8988T (cell line): ENCODE measurements at regions not wholly inside any gene's neighbourhood (a gene's known extent, or its start where the extent isn't known, plus 50 kb on each side); places are given as distances from the start of the nearest gene placed in this dataset.
A peak's percentile ranks its signal among the peaks of the same experiment; 100 is the strongest.
"Not testable (repeated sequence)": the region's sequence is repeated elsewhere in the genome, so short reads cannot be mapped to it uniquely, and the experiment has no call there.

Experiments used
- DNase-seq: peaks from one replicate; pipeline ENCODE4 v3.0.0; 2011

GRCh38 chr17:51439395-51440229 is 179.3 kb downstream of the UTP18 start:
- no peak for DNase-seq

GRCh38 chr17:51441431-51441830 is 181.1 kb downstream of the UTP18 start:
- no peak for DNase-seq

GRCh38 chr17:51442088-51442865 is 181.9 kb downstream of the UTP18 start:
- DNase-seq, result no peak

GRCh38 chr17:51443646-51444045 is 183.3 kb downstream of the UTP18 start:
- no peak for DNase-seq

DNA sequence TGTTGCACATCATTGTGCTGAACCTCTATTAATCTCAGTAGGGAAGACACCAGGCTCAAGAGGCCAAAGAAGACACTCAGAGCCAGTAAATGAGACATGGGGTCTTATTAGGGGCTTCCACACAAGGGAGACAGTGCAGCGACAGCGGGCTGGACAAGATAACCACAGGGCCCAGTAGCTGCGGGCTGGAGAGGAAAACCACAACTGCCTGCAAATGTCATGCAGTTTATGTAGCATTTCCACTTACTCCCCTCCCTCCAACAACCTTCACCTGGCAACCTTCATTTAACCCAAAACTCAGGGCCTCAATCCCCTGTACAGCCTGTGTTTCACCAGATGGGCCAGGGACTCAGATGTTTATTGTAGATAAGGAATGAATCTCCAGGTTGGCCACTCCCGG is 185.6 kb downstream of the UTP18 start:
- no peak for DNase-seq

DNA sequence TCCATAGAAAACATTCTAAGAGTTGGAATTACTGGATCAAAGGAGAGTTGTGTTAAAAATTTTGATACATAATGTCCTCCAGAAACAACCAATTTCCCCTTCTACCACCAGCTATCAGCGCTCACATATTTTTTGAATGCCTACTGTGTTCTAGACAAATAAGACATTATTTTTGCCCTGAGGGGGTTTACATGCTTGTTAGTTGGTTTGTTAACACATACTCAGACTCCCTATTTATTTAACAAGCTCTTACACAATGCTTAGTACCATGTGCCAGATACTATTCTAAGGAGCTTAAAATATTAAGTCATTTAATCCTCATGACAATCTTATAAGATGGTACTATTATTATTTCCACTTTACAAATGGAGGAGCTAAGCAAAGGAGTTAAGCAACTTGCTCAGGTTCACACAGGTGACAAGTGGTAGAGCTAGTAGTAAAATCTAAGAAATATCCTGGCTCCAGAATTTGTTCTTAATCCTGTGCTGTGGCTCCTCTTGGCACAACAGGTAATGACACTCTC is 194.2 kb downstream of the UTP18 start:
- no peak for DNase-seq

DNA sequence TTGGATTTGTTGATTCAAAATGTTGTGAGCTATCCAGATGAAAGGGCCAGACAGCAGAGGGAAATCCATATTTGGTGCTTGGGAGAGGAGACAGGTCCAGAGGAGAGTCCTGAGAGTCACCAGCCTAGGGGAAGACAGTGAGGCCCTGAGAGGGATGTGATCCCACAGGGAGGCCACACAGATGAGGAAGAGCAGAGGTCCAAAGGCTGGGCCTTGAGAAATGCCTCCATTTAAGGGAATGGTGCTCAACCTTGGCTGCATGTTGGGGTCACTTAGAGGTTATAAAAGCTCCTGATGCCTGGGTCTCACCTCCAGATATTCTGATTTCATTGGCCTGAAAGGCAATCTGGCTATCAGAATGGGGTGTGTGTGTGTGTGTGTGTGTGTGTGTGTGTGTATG is 194.9 kb downstream of the UTP18 start:
- DNase-seq, result no peak

DNA sequence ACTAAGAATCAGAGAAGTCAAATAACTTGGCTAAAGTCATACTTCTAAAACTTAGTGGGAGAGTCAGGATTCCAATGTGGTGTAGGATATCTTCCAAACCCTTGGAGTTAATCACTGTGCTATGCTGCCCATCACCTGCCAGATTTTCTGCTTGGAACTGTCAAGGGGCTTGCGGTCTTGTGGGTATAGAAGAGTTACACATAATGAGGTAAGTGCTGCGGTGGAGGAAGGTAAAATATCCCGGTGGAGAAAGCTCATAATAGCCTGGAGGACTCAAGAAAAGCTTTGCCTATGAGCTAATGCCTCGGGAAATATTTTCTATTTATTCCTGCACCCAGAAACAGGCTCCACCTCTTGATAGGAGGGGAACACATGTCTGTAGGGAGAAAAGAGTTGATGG is 195.6 kb downstream of the UTP18 start:
- no peak for DNase-seq

DNA sequence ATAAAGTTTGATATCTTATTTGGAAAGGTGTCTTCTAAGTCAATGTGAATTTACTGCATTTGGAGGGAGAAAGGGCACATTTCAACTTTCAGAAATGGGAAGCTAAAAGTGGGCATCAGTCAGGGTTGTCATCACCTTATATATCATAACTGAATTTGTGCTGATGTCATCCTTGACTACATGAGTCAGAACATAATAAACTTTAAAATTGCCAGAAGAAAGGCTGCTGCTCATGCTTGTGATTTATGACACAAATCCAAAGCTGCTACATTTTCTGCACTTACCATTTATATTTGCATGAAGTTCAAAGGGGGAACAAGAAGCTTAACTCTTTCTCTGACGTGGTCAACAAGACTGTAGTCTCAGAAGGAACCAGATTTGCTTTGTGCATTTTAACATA is 196.6 kb downstream of the UTP18 start:
- DNase-seq, result no peak

- DNase-seq, result peak; percentile 20
Measured at GRCh38 chr17:51461578-51462004, 201.2 kb downstream of the UTP18 start.

DNA sequence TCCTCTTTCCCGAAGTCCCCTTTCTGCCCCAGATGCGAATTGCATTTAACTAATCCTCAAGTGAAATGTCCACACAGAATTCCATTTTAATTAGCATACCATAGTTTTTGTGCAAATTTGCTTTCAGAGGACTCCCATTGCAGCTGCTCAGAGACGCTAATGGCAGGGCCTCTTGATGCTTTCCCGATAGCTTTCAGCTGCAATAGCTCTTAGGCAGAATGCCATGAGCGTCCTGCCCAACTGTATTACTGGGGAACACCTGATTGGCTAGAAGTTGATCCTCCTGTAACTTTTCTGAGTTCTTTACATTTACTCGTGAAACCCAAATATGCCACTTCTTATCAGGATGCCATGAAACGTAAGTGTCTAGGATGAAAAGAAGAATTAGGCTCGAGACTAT is 203.0 kb downstream of the UTP18 start:
- DNase-seq, result no peak

DNA sequence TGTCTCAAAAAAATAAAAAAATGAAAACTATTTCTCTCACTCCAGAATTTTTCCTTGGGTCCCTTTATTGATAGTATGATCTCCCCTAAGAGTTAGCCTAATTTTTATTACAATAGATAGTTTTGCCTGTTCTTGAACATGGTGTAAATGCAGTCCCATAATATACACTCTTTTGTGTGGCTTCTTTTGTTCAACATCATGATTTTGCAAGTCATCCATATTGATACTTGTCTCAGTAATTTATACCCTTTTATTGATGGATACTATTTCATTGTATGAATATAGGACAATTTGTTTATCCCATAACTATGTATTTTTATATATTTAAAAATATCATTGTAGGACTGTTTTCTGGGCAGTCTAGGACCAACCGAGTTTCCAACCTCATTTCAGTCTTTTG is 207.0 kb downstream of the UTP18 start:
- no peak for DNase-seq

DNA sequence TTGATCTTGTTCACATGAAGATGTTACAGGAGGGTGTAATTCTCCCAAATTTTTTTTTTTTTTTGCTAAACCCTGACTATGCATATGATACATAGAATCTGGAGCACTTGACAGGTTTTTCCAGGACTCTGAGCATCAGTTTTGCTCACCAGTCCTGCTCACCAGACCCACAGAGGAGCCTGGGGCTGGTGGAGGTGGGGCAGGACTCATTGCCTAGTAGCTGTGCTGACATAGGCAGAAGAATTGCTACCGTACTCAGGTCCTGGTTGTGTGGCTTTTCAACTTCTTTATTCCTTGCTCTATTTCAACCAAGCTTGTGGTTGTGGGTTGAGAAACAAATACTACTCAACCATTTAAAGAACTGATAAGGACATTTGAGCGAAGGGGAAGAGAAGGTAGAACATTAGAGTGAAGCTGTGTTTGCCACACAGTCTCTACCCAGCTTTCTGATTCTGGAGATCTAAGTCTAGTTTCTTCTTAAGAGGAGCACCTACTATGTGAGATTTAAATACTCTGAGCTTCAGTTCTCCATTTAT is 212.4 kb downstream of the UTP18 start:
- DNase-seq, result no peak

- no peak for DNase-seq
Measured at GRCh38 chr17:51474764-51475163, 214.4 kb downstream of the UTP18 start.

DNA sequence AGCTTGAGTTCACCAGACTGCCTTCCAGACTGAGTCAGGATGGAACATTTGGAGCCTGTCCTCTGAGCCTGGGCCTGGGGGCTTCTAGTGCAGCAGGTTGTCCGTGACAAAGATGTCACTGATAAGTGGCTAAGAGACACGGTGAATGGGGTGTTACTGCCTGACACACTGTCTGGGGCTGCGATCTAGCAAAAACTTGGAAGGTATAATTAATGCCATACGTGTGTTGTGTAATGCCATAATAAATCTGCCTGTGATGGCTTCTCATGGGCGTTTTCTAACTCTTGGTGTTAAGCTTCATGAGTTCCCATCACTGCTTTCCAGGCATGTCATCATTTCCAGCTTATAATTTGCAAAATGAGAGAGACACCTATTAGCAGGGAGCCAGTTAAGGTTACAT is 215.4 kb downstream of the UTP18 start:
- no peak for DNase-seq

DNA sequence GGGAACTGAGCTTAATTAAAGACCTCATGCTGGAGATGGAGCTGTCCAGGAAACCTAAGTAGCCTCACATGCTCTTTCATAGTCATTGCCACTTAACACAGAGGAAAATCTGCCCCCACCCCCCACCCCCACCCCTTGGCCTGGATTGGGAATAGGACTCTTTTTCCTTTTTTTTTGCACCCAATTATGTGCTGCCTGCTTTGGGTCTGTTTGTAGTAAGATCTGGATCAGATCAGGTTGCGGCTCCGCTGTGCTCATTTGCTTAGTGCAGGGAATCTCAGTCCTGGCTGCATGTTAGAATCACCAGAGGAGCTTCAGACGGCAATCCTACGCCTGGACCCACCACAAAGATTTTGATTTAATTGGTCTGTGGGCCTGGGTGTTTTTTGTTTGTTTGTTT is 219.0 kb downstream of the UTP18 start:
- DNase-seq, result no peak

- no peak for DNase-seq
Measured at GRCh38 chr17:51481370-51481769, 221.0 kb downstream of the UTP18 start.

- not testable (repeated sequence) for DNase-seq
Measured at GRCh38 chr17:51482248-51482647, 221.9 kb downstream of the UTP18 start.

DNA sequence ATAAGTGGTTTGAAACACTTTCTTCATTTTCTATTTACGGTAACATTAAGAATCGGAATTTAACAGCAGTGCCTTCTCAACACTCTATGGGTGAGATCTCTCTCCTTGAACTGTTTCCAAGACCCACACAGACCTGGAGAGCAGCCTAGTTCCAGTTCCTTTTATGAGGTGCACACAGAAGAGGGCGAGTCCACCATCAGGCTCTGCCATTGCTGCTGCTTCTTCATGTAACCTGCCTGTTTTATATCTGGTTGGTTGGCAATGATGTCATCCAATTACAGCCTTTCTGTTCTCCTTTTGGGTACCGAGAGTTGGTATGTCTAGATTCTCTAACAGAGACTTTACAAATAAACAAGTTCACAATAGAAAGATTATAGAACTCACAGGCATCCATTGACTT is 225.7 kb downstream of the UTP18 start:
- no peak for DNase-seq

DNA sequence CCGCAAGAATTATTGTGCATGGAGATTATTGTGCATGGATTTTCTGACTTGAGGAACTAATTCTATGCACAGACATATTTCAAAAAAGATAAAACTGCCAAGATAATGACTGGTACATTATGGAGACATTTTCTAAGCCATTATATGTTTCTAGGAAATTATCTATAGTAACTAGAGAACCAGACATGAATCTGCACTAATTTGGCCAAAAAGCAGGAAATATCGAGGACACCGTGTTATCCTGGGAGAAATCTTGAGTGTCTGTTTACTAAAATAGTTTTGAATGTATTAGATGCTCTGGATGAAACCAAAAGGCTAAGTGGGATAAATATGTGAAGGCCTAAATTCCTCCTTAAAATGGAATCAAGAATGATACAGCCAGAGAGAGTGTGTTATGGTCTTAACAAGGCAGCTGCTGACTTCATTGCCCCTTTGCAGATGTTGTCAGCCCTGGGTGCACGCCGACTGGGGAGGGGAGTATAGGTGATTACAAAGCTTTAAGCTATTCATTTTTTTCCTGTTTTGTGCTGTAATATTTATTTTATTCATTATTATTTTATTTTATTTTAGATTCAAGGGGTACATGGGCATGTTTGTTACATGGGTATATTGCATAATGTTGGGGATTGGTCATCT is 226.7 kb downstream of the UTP18 start:
- no peak for DNase-seq

DNA sequence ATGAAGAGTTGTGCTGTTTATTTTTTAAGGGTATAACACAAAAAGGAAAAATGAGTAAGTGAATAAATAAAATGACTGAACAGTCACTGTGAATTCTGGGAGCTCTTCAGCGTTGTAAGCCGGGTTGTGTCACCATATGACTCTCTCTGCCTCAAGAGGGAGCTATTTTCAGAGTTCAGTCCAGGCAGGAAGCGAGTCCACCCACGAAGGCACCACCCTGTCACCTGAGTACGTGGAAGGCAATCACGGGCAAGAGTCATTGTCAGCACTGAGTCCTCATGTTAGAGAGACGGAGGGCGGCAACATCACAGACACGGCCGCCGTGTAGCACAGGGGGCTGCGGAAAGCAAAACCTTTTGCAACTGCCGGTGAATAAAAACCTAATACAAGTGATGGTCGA is 227.6 kb downstream of the UTP18 start:
- no peak for DNase-seq

DNA sequence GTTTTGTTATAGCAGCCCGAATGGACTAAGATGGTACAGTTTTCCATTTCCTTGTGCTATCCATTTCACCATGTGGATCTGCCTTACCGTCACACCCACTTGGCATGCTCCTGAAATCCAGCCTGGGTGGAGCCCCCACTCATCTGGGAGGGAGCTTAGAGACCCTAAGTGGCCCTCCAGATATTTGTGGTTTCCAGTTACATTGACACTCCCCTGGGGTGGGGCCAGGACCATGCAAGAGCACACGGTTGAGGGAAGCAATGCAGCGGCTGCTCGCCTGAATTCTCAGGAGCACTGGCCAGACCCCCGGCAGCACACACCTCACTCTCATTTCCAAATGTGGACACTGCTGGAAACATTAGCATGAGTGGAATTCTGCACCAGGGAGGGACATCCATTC is 231.1 kb downstream of the UTP18 start:
- DNase-seq, result no peak

DNA sequence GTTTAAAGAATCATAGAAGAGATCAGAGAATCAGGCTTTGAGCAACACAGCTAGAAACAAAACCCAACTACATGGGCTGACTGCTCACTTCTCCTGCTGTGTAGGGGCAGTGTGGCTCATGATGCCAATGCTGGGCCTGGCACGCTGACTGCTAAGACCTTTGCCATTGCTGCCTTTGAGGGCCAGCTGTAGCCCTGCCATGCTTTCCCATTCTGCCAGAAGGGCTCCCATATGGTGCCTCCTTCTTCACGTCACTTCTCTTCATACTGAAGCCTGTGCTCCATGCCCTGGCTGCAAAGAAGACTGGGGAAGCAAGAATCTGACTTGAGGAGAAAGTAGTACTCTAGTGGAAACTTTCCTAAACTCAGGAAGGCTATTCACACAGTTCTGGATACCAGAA is 232.9 kb downstream of the UTP18 start:
- no peak for DNase-seq
